Keratinocyte (primary cell): ENCODE measurements at regions not wholly inside any gene's neighbourhood (a gene's known extent, or its start where the extent isn't known, plus 50 kb on each side); places are given as distances from the start of the nearest gene placed in this dataset.

Source experiments
- EZH2 ChIP-seq: IDR thresholded peaks from one replicate; pipeline ENCODE4 v1.6.1; 2012; ENCODE audit warnings: inconsistent platforms, mild to moderate bottlenecking, low read length, moderate library complexity
- TF ChIP-seq, protein P1 (sequence below), 3 experiments: IDR thresholded peaks in 1 of 3; conservative IDR thresholded peaks in 1 of 3; optimal IDR thresholded peaks in 1 of 3; 2 replicates in 2 of 3; 3 replicates in 1 of 3; pipeline versions ENCODE3 to v1.5.1; 2011; ENCODE audit warnings: low read length in 3 of 3, mild to moderate bottlenecking in 3 of 3, moderate library complexity in 2 of 3, control low read depth in 1 of 3, inconsistent platforms in 1 of 3; ENCODE audit not compliant: insufficient read depth in 2 of 3; ENCODE audit errors: extremely low read depth in 1 of 3

DNA sequence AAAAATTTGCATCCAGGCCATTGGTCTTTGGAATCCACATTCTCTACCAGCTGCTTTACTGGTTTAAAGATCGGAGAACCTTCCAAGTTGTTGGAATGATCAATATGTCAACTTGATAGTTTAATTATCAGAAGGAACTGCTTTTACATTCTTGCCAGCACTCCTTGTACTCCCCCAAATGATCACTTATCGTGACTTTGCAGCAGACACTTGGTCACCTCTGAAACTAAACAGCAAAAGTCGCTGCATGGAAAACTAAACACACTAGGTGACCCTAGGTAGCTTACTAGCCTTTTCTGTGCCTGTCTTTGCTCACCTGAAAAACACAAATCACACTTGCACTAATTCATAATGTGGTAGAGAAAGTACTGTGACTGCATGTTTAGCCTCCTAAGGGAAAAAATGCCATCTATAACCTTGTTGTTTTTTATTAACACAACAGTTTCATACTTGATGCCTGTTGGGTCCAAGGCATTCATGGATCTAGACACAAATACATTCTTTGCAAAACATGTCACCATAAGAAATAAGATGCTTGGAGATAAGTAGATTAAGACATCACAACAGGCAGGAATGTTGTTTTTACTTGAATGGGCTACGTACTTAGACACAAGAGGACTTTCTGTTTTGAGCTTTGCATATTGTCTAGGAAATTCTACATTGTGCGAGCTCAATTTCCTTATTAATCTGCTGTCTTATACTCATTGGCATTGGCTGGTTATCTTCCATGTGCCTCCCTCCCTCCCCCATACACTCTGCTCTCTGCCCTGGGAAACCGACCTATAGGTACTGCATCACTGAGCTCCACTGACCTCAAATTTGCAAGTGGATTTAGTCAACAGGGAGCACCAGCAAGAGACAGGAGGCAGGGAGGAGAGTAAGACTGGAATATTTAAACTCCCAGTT lies 219.1 kb upstream of the STK17B start:
- no peak for TF ChIP-seq EZH2
- TF ChIP-seq, protein P1, sequence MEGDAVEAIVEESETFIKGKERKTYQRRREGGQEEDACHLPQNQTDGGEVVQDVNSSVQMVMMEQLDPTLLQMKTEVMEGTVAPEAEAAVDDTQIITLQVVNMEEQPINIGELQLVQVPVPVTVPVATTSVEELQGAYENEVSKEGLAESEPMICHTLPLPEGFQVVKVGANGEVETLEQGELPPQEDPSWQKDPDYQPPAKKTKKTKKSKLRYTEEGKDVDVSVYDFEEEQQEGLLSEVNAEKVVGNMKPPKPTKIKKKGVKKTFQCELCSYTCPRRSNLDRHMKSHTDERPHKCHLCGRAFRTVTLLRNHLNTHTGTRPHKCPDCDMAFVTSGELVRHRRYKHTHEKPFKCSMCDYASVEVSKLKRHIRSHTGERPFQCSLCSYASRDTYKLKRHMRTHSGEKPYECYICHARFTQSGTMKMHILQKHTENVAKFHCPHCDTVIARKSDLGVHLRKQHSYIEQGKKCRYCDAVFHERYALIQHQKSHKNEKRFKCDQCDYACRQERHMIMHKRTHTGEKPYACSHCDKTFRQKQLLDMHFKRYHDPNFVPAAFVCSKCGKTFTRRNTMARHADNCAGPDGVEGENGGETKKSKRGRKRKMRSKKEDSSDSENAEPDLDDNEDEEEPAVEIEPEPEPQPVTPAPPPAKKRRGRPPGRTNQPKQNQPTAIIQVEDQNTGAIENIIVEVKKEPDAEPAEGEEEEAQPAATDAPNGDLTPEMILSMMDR (optimal IDR thresholded peaks at IDR 0.05 in 1 of 3, IDR thresholded peaks at IDR 0.05 in 1 of 3, conservative IDR thresholded peaks at IDR 0.05 in 1 of 3; ENCODE audit: extremely low read depth in 1 of 3, insufficient read depth in 2 of 3, low read length in 3 of 3), result no peak
